ENCODE measurements at regions not wholly inside any gene's neighbourhood (a gene's known extent, or its start where the extent isn't known, plus 50 kb on each side); places are given as distances from the start of the nearest gene placed in this dataset.

GRCh38 chr11:25949918-25950317, 382.0 kb upstream of the ANO3 start:
- intact Hi-C loops (cut with micrococcal nuclease): no loop called here

- intact Hi-C loops (cut with micrococcal nuclease): no loop called here
Measured at GRCh38 chr11:25953006-25953405, 378.9 kb upstream of the ANO3 start.

- intact Hi-C loops (cut with micrococcal nuclease): no loop called here
Measured at GRCh38 chr11:25958045-25958444, 373.9 kb upstream of the ANO3 start.

- intact Hi-C loops (cut with micrococcal nuclease): no loop called here
Measured at GRCh38 chr11:25961539-25961938, 370.4 kb upstream of the ANO3 start.

- intact Hi-C loops (cut with micrococcal nuclease): no loop called here
Measured at GRCh38 chr11:25970726-25971508, 361.0 kb upstream of the ANO3 start.

- intact Hi-C loops (cut with micrococcal nuclease): no loop called here
Measured at GRCh38 chr11:25980091-25980490, 351.8 kb upstream of the ANO3 start.

- intact Hi-C loops (cut with micrococcal nuclease): loop anchor here (1.0 kb wide), 1 partner anchor 294 kb away; no protein-coding TSS in a partner anchor
Measured at GRCh38 chr11:25981998-25982397, 349.9 kb upstream of the ANO3 start.

GRCh38 chr11:25983280-25983679, 348.6 kb upstream of the ANO3 start:
- intact Hi-C loops (cut with micrococcal nuclease): no loop called here

- intact Hi-C loops (cut with micrococcal nuclease): no loop called here
Measured at GRCh38 chr11:25988178-25988577, 343.8 kb upstream of the ANO3 start.

- intact Hi-C loops (cut with micrococcal nuclease): no loop called here
Measured at GRCh38 chr11:25990406-25990805, 341.5 kb upstream of the ANO3 start.

- intact Hi-C loops (cut with micrococcal nuclease): no loop called here
Measured at GRCh38 chr11:25991476-25991875, 340.5 kb upstream of the ANO3 start.

- intact Hi-C loops (cut with micrococcal nuclease): no loop called here
Measured at GRCh38 chr11:25992294-25992693, 339.6 kb upstream of the ANO3 start.

GRCh38 chr11:25993016-25993415, 338.9 kb upstream of the ANO3 start:
- intact Hi-C loops (cut with micrococcal nuclease): no loop called here

GRCh38 chr11:26011474-26011873, 320.5 kb upstream of the ANO3 start:
- intact Hi-C loops (cut with micrococcal nuclease): no loop called here

- intact Hi-C loops (cut with micrococcal nuclease): no loop called here
Measured at GRCh38 chr11:26014456-26015115, 317.3 kb upstream of the ANO3 start.

GRCh38 chr11:26017322-26017860, 314.5 kb upstream of the ANO3 start:
- intact Hi-C loops (cut with micrococcal nuclease): no loop called here

GRCh38 chr11:26017903-26018302, 314.0 kb upstream of the ANO3 start:
- intact Hi-C loops (cut with micrococcal nuclease): no loop called here

GRCh38 chr11:26018336-26018735, 313.6 kb upstream of the ANO3 start:
- intact Hi-C loops (cut with micrococcal nuclease): no loop called here

- intact Hi-C loops (cut with micrococcal nuclease): no loop called here
Measured at GRCh38 chr11:26019386-26019785, 312.5 kb upstream of the ANO3 start.

GRCh38 chr11:26021017-26021416, 310.9 kb upstream of the ANO3 start:
- intact Hi-C loops (cut with micrococcal nuclease): no loop called here

GRCh38 chr11:26023057-26023456, 308.9 kb upstream of the ANO3 start:
- intact Hi-C loops (cut with micrococcal nuclease): no loop called here

GRCh38 chr11:26025676-26026075, 306.3 kb upstream of the ANO3 start:
- intact Hi-C loops (cut with micrococcal nuclease): no loop called here

- intact Hi-C loops (cut with micrococcal nuclease): no loop called here
Measured at GRCh38 chr11:26026078-26026477, 305.9 kb upstream of the ANO3 start.

Data from T-helper 1 cell treated with Interleukin-12 subunit alpha and Interleukin-12 subunit beta and Interleukin-4 antibody, amounts not matched to agents 30 ng/mL and 1 ng/mL, for 36 hours (primary cell).